ENCODE measurements at regions not wholly inside any gene's neighbourhood (a gene's known extent, or its start where the extent isn't known, plus 50 kb on each side); places are given as distances from the start of the nearest gene placed in this dataset.

- H3K27me3 ChIP-seq (replicated peaks; ENCODE audit: control insufficient read depth, insufficient read depth, low read length) = no peaks in the 10 kb centered on the region
- Mint-ChIP-seq H3K27ac (ENCODE audit: unreplicated experiment) (peak overlapping the region; percentile 64), H3K9me3 (ENCODE audit: unreplicated experiment) (no peaks in the 10 kb centered on the region), H3K4me3 (ENCODE audit: unreplicated experiment) (no peak overlapping the region), H3K27me3 (ENCODE audit: insufficient read depth, unreplicated experiment) (no peaks in the 10 kb centered on the region), H3K36me3 (ENCODE audit: insufficient read depth, unreplicated experiment) (peaks cover 19% of the 10 kb centered on the region), H3K4me1 (ENCODE audit: low read depth, unreplicated experiment) (peaks cover 13% of the 10 kb centered on the region)
- DNase-seq = no peak
- ChIA-PET POLR2A (no interaction called here), CTCF (no interaction called here)
- H3K4me1 ChIP-seq = peaks cover 8% of the 10 kb centered on the region
- no TSS peak for BruUV-seq (replicated peaks)
- TF ChIP-seq CTCF (IDR thresholded peaks at IDR 0.05; ENCODE audit: insufficient read depth in 1 of 2, low read depth in 1 of 2, low read length in 1 of 2, severe bottlenecking in 1 of 2, unreplicated experiment in 1 of 2) = no peak
- no peaks in the 10 kb centered on the region for H3K36me3 ChIP-seq (ENCODE audit: control insufficient read depth, insufficient read depth, low read length)
- H3K9me3 ChIP-seq = no peaks in the 10 kb centered on the region
- H3K4me3 ChIP-seq (ENCODE audit: low read depth, low read length) = no peak overlapping the region
- intact Hi-C loops (cut with micrococcal nuclease; ENCODE audit: unreplicated experiment) = no loop called here
Observed at GRCh38 chr17:72393553-72393952, 272.7 kb downstream of the SOX9 start.

- intact Hi-C loops (cut with micrococcal nuclease; ENCODE audit: unreplicated experiment) = no loop called here
- Histone ChIP-seq H3K9me3 (no peaks in the 10 kb centered on the region), H3K4me3 (ENCODE audit: low read depth, low read length) (no peak overlapping the region), H3K36me3 (ENCODE audit: control insufficient read depth, insufficient read depth, low read length) (no peaks in the 10 kb centered on the region), H3K27me3 (replicated peaks; ENCODE audit: control insufficient read depth, insufficient read depth, low read length) (no peaks in the 10 kb centered on the region), H3K4me1 (peaks cover 14% of the 10 kb centered on the region)
- TF ChIP-seq CTCF (IDR thresholded peaks at IDR 0.05; ENCODE audit: insufficient read depth in 1 of 2, low read depth in 1 of 2, low read length in 1 of 2, severe bottlenecking in 1 of 2, unreplicated experiment in 1 of 2) = no peak
- no peak for DNase-seq
- Mint-ChIP-seq H3K4me1 (ENCODE audit: low read depth, unreplicated experiment) (peaks cover 13% of the 10 kb centered on the region), H3K36me3 (ENCODE audit: insufficient read depth, unreplicated experiment) (peaks cover 29% of the 10 kb centered on the region), H3K27ac (ENCODE audit: unreplicated experiment) (peak overlapping the region; percentile 64), H3K9me3 (ENCODE audit: unreplicated experiment) (no peaks in the 10 kb centered on the region), H3K27me3 (ENCODE audit: insufficient read depth, unreplicated experiment) (no peaks in the 10 kb centered on the region), H3K4me3 (ENCODE audit: unreplicated experiment) (no peak overlapping the region)
- ChIA-PET CTCF (no interaction called here), POLR2A (no interaction called here)
- no TSS peak for BruUV-seq (replicated peaks)
Observed at GRCh38 chr17:72394531-72394930, 273.7 kb downstream of the SOX9 start.

- no peaks in the 10 kb centered on the region for H3K27me3 ChIP-seq (replicated peaks; ENCODE audit: control insufficient read depth, insufficient read depth, low read length)
- no peaks in the 10 kb centered on the region for H3K36me3 ChIP-seq (ENCODE audit: control insufficient read depth, insufficient read depth, low read length)
- no peak overlapping the region for H3K4me3 Mint-ChIP-seq (ENCODE audit: unreplicated experiment)
- H3K36me3 Mint-ChIP-seq (ENCODE audit: insufficient read depth, unreplicated experiment) = peaks cover 36% of the 10 kb centered on the region
- no peaks in the 10 kb centered on the region for H3K27me3 Mint-ChIP-seq (ENCODE audit: insufficient read depth, unreplicated experiment)
- ChIA-PET POLR2A (no interaction called here), CTCF (no interaction called here)
- no peaks in the 10 kb centered on the region for H3K9me3 ChIP-seq
- BruUV-seq (replicated peaks) = no TSS peak
- H3K4me1 ChIP-seq = peaks cover 22% of the 10 kb centered on the region
- no peak for TF ChIP-seq CTCF (IDR thresholded peaks at IDR 0.05; ENCODE audit: insufficient read depth in 1 of 2, low read depth in 1 of 2, low read length in 1 of 2, severe bottlenecking in 1 of 2, unreplicated experiment in 1 of 2)
- DNase-seq = no peak
- intact Hi-C loops (cut with micrococcal nuclease; ENCODE audit: unreplicated experiment) = no loop called here
- H3K4me3 ChIP-seq (ENCODE audit: low read depth, low read length) = no peak overlapping the region
- no peak overlapping the region for H3K27ac Mint-ChIP-seq (ENCODE audit: unreplicated experiment)
- no peaks in the 10 kb centered on the region for H3K9me3 Mint-ChIP-seq (ENCODE audit: unreplicated experiment)
- H3K4me1 Mint-ChIP-seq (ENCODE audit: low read depth, unreplicated experiment) = peaks cover 23% of the 10 kb centered on the region
Observed at GRCh38 chr17:72396121-72396520, 275.3 kb downstream of the SOX9 start.

All from Caco-2 (cell line).